GM21825 (cell line): ENCODE measurements at regions not wholly inside any gene's neighbourhood (a gene's known extent, or its start where the extent isn't known, plus 50 kb on each side); places are given as distances from the start of the nearest gene placed in this dataset.
"Not testable (repeated sequence)": the region's sequence is repeated elsewhere in the genome, so short reads cannot be mapped to it uniquely, and the experiment has no call there.

Source experiments
- ATAC-seq: cut with Tn5 transposase; IDR thresholded peaks from one replicate; pipeline ENCODE4 v1.9.1; 2021; ENCODE audit warnings: mild to moderate bottlenecking, moderate library complexity; ENCODE audit not compliant: unreplicated experiment

DNA sequence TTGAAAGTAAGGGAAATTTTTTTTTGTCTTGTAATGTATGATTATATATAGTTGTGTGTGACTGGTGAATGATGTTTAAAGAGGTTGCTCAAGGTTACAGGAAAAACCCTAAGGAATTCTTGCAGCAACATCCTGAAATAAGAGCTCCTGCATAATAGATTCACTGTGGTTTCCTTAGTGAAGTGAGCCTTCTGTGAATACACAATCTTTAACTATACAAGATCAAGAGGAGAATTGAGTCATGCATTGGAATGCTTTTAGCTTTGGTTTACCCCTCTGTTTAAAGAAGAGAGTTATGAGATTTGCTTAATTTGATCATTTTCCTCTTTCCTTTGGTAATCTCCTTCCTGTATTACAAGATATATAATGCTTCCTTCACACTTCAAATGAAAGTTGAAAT is 141.6 kb upstream of the EYA4 start:
- ATAC-seq, result no peak

DNA sequence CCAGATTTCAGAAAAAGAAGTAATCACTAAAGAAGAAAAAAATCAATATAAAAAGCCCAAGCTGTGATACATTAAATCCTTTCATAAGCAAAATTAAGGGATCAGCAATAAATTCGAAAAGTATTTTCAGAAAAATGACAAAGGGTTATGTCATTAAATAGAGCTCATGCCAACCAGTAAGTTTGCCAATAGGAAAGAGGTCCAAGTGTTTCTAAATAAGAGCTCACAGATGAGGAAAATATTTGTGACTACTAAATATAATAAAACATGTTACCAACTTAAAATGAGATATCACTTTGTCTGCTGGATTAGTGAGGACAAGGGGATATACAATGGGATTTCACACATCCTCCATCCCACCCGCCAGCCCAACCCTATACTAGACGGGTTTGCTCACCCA is 140.3 kb upstream of the EYA4 start:
- no peak for ATAC-seq

DNA sequence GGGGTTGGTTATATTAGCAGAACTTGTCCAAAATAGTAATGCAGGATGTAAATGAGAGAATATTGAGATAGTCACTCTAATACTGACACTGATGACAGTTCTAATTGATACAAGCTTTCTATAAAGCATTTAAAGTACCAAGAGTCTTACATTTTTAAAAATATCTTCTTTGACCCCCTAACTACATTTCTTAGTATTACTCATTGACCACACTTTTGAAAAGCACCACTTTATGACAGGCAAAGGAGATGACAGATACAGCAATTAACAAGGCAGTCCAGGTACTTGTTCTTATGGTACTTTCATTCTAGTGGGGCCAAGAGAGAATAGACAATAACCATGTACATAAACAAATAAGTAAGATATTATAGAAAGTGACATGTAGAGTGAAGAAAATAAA is 139.4 kb upstream of the EYA4 start:
- no peak for ATAC-seq

DNA sequence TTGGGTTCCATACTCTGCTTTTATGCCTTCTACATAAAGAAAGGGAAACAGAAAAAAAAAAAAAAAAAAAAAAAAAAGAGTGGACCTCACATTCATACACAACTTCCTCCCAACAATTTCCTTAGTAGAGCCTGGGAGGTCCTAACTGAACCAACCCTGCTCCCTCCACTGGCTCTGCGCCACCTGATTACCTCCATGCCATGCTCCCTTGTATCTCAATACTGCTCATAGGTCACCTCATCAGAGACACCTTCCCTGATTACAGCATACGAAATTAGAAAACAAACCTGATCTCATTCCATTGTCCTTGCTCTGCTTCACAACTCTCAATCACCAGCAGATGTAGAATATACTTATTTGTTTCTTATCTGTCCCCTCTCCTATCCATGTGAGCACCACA is 134.2 kb upstream of the EYA4 start:
- ATAC-seq, result no peak

DNA sequence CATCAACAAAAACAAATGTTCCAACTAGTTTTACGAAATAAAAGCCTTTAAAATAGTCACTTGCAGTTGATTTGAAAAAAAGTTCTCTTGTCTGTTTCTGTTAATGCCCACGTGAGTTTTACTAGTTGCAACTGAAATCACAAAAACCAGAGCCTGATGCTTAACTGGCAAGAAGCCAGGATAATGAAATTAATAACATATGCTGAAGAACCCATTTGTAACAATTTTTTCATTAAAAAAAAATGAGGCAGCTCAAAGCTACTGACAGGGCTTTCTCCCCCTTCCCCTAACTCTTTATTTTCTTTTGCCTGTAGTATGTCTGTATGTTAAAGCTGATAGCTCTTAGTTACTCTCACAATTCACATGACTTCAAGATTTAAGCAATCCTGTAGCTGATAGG is 132.7 kb upstream of the EYA4 start:
- ATAC-seq, result no peak

DNA sequence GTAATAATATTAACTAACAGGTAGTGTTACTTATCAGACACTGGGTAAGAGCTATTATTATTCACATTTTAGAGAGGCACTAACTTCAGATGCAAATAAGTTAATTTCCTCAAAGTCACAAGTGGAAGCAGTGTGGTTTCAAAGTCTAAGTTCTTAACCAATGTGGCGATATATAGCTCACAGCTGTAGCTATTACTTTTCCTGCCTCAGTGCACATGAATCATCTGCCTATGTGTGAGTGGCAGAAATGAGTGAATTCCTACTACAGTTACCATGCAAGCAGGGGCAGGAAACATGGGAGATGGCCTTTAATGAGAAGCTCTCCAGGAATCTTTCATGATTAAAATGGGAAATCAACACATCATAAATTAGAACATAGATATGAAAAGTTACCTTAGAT is 126.2 kb upstream of the EYA4 start:
- ATAC-seq, result no peak

DNA sequence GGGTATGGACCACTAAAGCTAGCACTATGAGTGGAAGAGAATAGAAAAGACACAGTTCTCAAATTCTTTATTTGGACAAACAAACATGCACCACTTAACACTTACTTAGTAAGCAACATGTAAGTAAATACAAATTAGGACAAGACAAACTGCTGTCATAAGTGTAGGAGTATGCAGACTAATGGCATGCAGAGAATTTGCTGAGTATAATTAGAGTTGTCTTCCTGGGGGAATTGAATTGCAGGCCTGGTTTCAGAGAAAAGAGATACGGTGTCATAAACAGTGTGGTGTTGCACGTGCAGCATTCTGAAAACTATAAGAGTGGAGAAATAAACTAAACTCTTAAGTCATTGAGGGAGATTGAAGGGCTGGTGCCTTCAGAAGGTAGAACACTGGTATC is 125.2 kb upstream of the EYA4 start:
- ATAC-seq, result no peak

DNA sequence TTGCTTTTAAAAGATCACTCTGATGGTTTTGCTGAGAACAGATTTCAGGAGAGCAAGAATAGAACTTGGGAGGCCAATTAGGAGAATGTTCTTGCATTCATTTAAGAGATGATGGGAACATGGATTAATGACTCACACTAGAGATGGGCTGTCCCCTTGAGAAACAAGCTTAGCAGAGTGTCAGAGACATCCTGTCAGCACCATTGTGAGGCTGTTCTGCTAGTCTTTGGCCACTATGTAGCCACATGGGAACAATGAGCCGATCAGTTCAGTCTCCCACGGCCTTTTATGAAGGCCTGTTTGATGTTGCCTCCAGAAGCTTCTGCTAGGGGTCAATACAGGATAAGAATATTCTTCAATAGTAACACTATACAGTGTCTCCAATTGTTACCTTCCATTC is 113.0 kb upstream of the EYA4 start:
- ATAC-seq, result no peak

DNA sequence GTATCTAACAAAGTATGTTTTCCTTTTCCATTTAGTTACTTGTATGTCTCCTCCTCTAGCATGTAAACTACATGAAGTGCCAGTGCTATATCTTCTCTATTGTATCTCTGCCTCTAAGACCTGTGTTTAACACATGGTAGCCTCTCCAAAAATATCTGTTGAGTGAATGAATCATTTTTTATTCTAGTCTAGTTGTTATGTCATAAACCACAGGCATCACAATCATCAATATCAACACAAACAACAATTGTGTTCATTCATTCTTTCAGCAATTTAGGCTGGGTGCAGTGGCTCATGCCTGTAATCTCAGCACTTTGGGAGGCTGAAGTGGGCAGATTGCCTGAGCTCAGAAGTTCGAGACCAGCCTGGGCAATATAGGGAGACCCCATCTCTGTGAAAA is 111.6 kb upstream of the EYA4 start:
- ATAC-seq, result no peak

DNA sequence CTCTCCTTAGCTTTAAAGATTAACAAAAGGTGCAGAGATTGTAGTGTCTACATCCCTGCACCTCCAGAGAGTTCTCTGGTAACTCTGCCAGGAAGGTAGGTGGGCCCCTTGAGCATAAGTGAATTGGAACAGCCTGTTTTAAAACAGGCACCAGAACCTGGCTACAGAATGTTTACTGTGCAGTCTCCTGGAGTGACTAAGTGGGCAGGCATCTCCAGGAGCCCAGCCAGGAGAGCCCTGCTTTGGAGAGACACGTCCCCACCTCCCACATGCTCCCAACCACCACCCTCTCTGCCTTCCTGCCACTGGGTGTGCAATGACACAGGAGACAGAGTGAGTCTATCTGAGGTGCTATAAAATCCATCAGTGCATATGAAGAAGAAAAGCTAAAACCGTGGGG is 110.3 kb upstream of the EYA4 start:
- ATAC-seq, result no peak

DNA sequence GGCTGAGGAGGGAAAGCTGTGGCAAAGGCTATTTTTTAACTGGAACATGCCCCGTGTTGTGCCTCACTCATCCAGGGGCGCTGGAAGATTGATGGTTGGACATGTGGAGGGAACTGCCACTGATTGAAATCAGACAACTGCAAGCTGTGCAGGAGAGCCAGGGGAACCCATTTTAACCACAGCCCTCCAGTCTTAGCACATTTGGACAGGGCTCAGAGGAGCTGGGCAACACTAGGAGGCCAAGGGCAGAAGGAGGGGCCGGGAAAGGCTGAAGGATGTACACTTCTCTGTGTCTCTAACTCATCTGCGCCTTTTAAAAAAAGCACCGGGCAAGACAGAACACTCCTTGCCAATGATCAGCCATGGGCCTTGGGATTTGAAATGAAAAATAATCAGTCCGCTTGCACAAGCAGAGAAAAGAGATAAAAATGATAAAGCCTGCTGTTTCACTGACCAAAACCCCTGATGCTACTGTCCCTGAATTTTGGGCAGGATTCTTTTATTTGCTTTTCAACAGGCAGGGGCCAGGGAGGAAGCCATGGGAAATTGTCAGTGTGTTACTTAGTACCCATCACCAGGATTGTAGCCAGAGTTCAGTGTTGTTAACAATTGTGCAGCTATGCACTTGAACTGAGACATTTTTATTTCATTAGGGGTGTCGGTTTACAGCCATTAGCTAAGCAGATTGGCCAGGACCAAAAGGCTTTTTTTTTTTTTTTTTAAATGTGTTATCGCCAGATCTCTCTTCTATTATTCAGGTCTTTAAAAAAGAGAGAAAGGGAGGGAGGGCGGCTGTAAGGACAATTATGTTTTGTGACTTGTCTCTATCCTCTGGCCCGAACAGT is 109.3 kb upstream of the EYA4 start:
- ATAC-seq, result no peak

DNA sequence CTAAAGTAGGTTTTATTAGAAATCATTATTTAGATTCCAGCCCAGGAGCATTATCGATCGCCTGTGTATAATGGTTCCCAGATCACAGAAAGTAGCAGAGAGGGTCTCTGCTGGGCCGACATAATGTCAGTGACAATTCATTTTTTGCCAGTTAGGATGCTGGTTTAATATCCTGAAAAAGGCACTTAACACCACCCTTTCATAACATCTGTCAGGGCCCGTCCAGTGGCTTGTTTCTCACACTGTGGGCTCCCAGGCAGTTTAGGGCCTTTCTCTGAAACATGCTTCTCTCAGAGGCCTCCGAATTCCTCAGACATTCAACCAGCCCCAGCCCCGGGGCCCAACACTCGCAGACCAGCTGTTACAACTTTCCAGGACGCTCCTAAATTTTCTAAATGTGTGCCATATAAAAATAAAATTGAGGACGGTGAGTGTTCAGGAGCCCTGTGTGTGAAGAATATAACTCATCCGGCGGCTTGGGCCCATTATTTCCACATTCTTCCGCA is 108.6 kb upstream of the EYA4 start:
- ATAC-seq, result no peak

DNA sequence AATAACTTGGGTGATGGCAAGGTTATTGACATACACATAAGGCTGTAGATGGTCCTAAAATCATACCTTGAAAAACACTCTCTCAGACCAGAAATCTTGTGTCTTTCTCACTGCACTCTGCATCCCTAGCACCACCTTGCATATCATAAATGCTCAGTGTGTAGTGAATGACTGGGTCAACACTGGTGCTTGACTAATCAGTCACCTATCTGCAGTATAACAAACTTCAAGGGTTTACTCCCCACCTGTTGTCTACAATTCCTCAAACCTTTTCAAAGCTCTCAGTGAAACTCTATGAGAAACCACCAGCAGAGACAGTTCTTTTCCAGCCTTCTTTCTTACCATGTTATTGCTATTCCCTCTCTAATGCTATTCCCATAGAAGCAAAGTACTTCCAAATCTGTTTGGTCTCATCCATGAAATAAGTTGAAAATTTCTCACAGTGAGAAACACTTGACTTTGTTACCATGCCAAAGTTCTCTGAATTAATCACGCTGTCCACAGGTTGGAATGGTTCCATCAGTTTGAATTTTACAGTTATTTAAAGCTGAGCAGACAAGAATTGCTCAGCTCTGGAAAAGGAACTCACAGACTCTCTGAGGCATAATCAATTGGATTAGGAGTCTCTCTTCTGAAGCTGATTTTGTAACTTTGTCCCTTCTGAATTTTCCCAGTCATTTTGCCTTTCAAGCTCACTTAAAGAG is 104.8 kb upstream of the EYA4 start:
- ATAC-seq, result no peak

DNA sequence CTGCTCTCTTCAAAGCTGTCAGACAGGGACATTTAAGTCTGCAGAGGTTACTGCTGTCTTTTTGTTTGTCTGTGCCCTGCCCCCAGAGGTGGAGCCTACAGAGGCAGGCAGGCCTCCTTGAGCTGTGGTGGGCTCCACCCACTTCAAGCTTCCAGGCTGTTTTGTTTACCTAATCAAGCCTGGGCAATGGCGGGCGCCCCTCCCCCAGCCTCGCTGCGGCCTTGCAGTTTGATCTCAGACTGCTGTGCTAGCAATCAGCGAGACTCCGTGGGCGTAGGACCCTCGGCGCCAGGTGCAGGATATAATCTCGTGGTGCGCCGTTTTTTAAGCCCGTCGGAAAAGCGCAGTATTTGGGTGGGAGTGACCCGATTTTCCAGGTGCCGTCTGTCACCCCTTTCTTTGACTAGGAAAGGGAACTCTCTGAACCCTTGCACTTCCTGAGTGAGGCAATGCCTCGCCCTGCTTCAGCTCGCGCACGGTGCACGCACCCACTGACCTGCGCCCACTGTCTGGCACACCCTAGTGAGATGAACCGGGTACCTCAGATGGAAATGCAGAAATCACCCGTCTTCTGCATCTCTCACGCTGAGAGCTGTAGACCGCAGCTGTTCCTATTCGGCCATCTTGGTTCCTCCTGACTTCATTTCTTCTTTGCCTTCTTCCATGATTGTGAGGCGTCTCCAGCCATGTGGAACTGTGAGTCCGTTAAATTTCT is 93.5 kb upstream of the EYA4 start:
- ATAC-seq, result not testable (repeated sequence)

DNA sequence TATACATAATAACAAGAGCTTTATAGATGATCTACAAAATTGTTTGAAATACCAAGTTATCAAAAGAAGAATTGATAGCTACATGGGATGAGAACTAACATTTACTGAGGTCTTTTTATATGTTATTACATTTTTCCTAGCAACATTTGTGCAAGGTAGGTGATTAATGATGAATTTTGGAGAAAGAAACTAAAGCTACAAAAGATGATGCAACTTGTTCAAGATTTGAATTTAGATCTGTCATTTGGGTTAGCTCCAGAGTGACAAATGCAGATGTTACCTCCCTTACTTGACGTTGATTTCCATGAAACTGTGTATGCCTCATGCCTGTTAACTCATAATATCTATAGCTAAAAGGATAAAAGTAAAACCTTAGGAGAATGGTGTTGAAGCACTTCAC is 84.5 kb upstream of the EYA4 start:
- no peak for ATAC-seq

DNA sequence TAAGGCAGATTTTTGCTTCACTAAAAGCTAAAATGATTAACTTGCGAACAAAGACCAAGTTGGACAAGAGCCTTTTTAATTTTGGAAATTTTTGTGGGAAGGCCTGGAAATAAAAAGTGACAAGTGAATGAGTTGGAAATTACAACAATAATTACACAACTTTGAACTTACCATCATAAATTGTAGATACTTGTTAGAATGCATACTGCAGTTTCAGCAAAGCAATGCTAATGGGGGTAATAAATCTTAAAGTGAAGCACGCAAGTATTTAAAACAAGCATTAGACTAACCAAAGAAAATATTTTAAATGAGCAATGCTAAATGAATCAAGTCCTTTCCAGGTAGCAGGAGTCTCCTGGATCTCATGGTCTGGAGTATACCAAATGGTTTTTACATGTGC is 83.2 kb upstream of the EYA4 start:
- ATAC-seq, result no peak

DNA sequence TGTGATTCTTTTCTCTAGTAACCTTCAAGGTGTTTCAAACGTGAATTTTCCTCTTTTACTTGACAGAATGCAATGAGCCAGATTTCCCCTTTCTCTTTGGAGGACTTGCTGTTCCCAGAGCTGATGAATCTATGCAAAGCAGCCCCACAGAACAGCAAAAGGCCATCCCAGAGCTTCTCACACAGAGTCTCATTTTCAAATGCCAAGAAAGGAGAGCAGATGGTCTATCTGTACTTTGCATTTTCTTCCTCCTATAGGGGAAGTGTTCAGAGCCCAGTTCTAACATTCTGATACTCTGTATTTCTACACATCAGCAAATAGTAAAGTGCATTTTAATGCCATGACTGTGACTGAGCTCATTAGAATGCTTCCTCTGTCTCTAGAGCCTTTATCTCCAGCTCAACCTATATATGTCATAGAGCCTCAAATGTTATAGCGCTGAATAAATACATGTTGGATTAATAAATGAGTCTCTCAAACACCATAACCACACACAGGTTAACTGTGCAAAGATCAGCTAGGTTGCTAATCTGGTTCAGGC is 81.8 kb upstream of the EYA4 start:
- ATAC-seq, result no peak

DNA sequence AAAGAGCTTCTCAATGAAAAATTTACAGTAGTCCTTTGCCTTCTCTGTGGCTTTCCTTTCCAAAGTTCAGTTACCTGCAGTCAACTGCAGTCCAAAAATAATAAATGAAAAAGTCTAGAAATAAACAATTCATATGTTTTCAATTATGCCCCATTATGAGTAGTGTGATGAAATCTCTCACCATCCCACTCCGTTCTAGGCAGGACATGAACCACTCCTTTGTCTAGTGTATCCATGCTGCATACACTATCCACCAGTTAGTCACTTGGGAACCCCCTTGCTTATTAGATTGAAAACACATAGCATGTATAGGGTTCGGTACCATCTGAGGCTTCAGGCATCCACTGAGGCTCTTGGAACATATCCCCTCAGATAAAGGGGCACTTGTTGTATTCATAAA is 80.6 kb upstream of the EYA4 start:
- no peak for ATAC-seq

DNA sequence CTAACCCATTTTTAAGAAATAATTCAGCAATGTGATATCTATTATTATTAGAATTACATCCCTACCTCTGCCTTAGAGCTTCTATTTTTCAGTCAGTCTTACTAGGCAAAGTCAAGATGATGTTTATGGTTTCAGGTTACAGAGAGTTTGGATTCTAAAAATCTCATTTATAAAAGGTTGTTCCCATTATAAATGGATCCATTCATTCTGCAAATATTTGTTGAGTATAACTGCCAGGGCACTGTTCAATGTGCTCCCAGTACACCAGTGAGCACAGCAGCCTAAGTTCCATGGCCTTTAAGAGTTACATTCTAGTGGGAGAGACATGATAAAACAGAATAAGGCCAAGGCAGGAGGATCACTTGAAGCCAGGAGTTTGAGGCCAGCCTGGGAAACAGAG is 75.9 kb upstream of the EYA4 start:
- no peak for ATAC-seq

DNA sequence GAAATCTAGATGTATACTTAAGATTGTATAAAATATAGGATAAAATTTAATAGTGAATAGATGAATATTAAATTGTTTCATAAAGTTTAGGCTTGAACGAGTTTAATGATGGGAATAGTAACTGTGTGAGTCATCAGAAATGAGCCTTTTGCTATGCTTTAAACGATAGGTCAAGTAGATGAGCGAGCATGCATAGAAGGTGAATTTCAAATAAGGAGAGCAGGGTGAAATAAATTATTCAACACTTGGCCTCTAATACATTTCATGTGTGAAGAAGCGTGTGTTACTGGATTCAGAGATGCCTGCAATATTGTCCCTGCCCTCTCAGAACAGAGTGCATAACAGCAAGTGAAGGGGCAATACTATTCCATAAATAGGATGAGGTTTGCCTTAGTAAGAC is 74.4 kb upstream of the EYA4 start:
- no peak for ATAC-seq

DNA sequence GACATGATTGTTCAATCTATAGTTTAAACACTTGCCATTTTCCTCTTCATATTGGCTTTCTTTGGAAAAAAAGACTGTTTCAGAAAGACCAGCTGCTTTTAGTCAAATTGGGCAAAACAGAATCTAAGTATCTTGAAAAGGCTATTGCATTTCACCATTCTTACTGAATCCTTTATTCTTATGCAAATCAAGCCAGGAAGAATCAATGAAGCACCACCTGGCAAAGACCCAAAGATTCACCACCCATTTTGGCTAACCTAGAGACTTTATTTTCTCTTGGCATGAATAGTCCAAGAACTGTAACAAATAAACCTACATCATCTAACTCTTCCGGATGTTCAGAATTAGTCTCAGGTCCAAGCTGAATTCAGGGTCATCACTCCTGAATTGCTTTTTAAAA is 71.3 kb upstream of the EYA4 start:
- ATAC-seq, result no peak

DNA sequence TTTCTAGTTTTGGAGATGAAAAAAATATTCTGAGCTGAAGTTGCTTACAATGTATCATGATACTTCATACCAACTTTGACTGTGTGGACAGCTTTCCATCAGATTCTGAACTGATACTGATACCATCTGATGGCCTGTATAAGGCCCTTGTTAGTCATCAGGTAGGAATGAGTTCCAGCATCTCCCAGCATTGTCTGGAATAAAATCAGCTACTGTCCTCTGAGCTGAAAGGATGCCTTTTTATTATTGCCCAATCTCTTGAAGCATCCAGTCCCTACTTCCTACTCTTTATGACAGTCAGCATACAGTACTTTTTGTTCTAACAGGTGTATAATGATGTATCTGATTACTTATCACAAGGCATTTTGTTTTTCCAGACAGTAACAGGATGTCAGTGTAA is 70.6 kb upstream of the EYA4 start:
- no peak for ATAC-seq
